Neuronal stem cell (in vitro differentiated cells): ENCODE measurements at regions not wholly inside any gene's neighbourhood (a gene's known extent, or its start where the extent isn't known, plus 50 kb on each side); places are given as distances from the start of the nearest gene placed in this dataset.

Source experiments
- DNase-seq: peaks from one replicate; pipeline ENCODE4 v3.0.0-alpha.2; 2013; ENCODE audit warnings: low spot score
- H2AFZ ChIP-seq: one replicate; pipeline ENCODE4 v1.6.1; 2013; ENCODE audit warnings: mild to moderate bottlenecking, low read length, inconsistent platforms
- H2AK5ac ChIP-seq: 2 replicates; pipeline ENCODE4 v1.6.1; 2013; ENCODE audit warnings: low read depth, mild to moderate bottlenecking, inconsistent platforms, low read length, moderate library complexity, mixed read lengths
- H2BK120ac ChIP-seq: 2 replicates; pipeline ENCODE4 v1.6.1; 2013; ENCODE audit warnings: low read depth, mild to moderate bottlenecking, inconsistent platforms, low read length, moderate library complexity, mixed read lengths
- H2BK12ac ChIP-seq: one replicate; pipeline ENCODE4 v1.6.1; 2013; ENCODE audit warnings: low read length, inconsistent platforms
- H2BK15ac ChIP-seq: 2 replicates; pipeline ENCODE4 v1.6.1; 2013; ENCODE audit warnings: mild to moderate bottlenecking, low read length, inconsistent platforms, mixed read lengths
- H2BK5ac ChIP-seq: one replicate; pipeline ENCODE4 v1.6.1; 2013; ENCODE audit warnings: inconsistent platforms, mild to moderate bottlenecking, low read length, moderate library complexity
- H3K14ac ChIP-seq: one replicate; pipeline ENCODE4 v1.6.1; 2013; ENCODE audit warnings: low read length, inconsistent platforms
- H3K18ac ChIP-seq: 2 replicates; pipeline ENCODE4 v1.6.1; 2013; ENCODE audit warnings: low read length, inconsistent platforms
- H3K23ac ChIP-seq: 2 replicates; pipeline ENCODE4 v1.6.1; 2013; ENCODE audit warnings: low read depth, mild to moderate bottlenecking, mixed read lengths, low read length, inconsistent platforms; ENCODE audit not compliant: poor library complexity
- H3K27ac ChIP-seq: replicated peaks from 3 replicates; pipeline ENCODE4 v1.5.1; 2013; ENCODE audit warnings: low read length, inconsistent platforms
- H3K27me3 ChIP-seq, 3 experiments: 2 replicates each; pipeline ENCODE4 v1.6.1; 2013; ENCODE audit warnings: low read length in 3 of 3, mild to moderate bottlenecking in 2 of 3, inconsistent platforms in 1 of 3, low read depth in 1 of 3, mixed read lengths in 1 of 3, moderate library complexity in 1 of 3; ENCODE audit not compliant: control insufficient read depth in 3 of 3, insufficient read depth in 3 of 3
- H3K36me3 ChIP-seq, 2 donors: replicated peaks in 1 of 2; 2 replicates each; pipeline ENCODE4 v1.6.1; 2013; ENCODE audit warnings: low read length in 2 of 2; ENCODE audit not compliant: control insufficient read depth in 2 of 2, insufficient read depth in 2 of 2
- H3K4ac ChIP-seq: 2 replicates; pipeline ENCODE4 v1.6.1; 2013; ENCODE audit warnings: inconsistent platforms, mild to moderate bottlenecking, low read length, moderate library complexity
- H3K4me1 ChIP-seq, 2 donors: 1 replicate in 1 of 2; 2 replicates in 1 of 2; pipeline ENCODE4 v1.6.1; 2013; ENCODE audit warnings: low read length in 2 of 2, low read depth in 1 of 2; ENCODE audit not compliant: control insufficient read depth in 2 of 2, insufficient read depth in 1 of 2
- H3K4me2 ChIP-seq: one replicate; pipeline ENCODE4 v1.6.1; 2013; ENCODE audit warnings: mild to moderate bottlenecking, low read length, inconsistent platforms; ENCODE audit not compliant: insufficient read depth, poor library complexity, severe bottlenecking
- H3K4me3 ChIP-seq, 2 donors: 2 replicates each; pipeline ENCODE4 v1.5.1; 2013; ENCODE audit warnings: low read length in 2 of 2, mild to moderate bottlenecking in 2 of 2, inconsistent platforms in 1 of 2, moderate library complexity in 1 of 2
- H3K79me1 ChIP-seq: one replicate; pipeline ENCODE4 v1.6.1; 2013; ENCODE audit warnings: low read depth, mild to moderate bottlenecking, inconsistent platforms, low read length, moderate library complexity
- H3K9ac ChIP-seq: one replicate; pipeline ENCODE4 v1.6.1; 2013; ENCODE audit warnings: mild to moderate bottlenecking, low read depth, low read length, inconsistent platforms; ENCODE audit not compliant: poor library complexity
- H3K9me3 ChIP-seq, 2 donors: replicated peaks in 1 of 2; 2 replicates each; pipeline versions ENCODE3 to v1.6.1; 2013; ENCODE audit warnings: low read length in 2 of 2, mild to moderate bottlenecking in 2 of 2, inconsistent platforms in 1 of 2, low read depth in 1 of 2, mixed read lengths in 1 of 2, moderate library complexity in 1 of 2; ENCODE audit not compliant: control insufficient read depth in 2 of 2, insufficient read depth in 1 of 2
- H4K8ac ChIP-seq: one replicate; pipeline ENCODE4 v1.6.1; 2013; ENCODE audit warnings: low read depth, mild to moderate bottlenecking, inconsistent platforms, low read length, moderate library complexity
- H4K91ac ChIP-seq: one replicate; pipeline ENCODE4 v1.6.1; 2013; ENCODE audit warnings: low read length, low read depth, mild to moderate bottlenecking, inconsistent platforms; ENCODE audit not compliant: poor library complexity
- WGBS, 2 donors: extraction: QIAGEN DNeasy Blood & Tissue Kit; methylation state at CpG; one replicate each; pipeline ENCODE4 v1.1.7; 2013; ENCODE audit warnings: missing lambda C conversion rate in 2 of 2, mixed read lengths in 1 of 2; ENCODE audit not compliant: insufficient read length in 2 of 2, insufficient replicate concordance in 1 of 2; ENCODE audit errors: extremely low coverage in 2 of 2; 5-methylcytosine and 5-hydroxymethylcytosine counted together

DNA sequence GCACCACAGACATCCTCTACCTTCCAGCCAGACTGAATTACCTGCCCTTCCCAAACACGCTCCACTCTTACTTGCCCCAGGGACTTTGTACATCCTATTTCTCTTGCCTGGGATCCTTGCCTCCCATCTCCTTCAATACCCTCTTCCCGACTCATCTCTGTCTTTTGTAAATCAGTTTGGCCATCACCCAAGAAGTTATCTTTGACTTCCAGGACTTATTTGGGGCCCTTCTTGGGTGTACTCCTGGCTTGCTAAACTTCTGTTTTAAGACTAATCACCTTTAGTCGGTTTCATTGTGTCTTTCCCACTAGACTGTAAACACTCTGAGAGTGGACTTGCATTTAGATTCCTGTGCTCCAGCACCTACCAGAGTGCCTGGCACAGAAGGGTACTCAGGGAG is 545.6 kb downstream of the ACTL7B start:
- Histone ChIP-seq H3K14ac (no peak overlapping the region), H3K4me1 (peaks cover 0 to 2% of the 10 kb centered on the region in 2 donors), H2BK5ac (no peak overlapping the region), H2BK120ac (no peak overlapping the region), H3K9ac (no peak overlapping the region), H4K8ac (no peak overlapping the region), H2AFZ (no peak overlapping the region), H3K9me3 (no peaks in the 10 kb centered on the region), H3K18ac (no peak overlapping the region), H3K4me2 (no peak overlapping the region), H4K91ac (no peak overlapping the region), H3K79me1 (no peaks in the 10 kb centered on the region), H3K27ac (no peak overlapping the region), H3K4me3 (no peak overlapping the region), H3K36me3 (no peaks in the 10 kb centered on the region), H3K27me3 (no peaks in the 10 kb centered on the region), H2AK5ac (no peak overlapping the region), H2BK15ac (no peak overlapping the region), H2BK12ac (no peak overlapping the region), H3K4ac (no peak overlapping the region), H3K23ac (no peak overlapping the region)
- no CpG with 5 or more reads among the region's 3 CpGs for WGBS, 2 donors
- no peak for DNase-seq

DNA sequence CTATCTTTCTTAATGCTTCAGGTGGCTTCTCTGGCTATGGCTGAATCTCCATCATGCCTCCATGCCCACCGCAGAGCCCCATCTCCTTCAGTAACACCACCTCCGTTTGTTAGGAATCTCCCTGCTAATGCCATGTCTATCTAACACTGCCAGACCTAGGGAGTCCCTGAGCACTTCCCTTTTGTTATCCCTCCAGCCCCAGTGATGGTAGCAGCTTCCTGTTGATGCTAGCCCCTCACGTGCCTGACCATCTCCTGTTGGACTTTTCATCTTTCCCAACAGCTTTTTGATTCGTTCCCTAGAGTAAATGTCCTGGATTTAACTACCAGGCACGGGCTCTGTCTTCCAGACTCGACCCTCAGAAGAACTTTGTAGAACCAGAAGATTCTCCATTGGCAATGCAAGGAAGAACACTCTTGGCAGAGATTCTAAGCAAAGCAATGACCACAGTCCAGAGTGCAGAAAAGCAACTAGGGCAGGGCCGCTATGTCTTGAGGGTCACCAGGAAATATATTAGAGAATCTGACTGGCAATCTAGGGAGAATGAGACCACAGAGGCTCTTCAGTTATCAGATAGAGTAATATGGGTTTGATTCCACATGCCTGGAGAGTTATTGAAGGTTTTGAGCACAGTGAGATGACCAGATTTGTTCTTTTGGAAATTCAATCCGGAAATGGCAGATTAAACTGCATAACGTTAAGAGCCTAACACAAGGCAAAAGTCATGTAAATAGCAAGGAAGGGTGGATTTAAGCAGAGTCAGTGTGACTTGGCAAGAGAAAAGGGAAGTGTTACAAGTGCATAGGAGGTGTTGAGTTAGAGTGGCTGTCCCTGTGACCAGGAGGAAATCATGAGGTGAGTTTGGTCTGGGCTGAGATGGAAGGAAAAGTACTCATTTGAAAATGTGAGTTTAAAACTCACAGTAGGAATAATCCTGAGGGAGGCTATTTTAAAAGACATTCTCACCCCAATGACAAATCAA is 555.2 kb downstream of the ACTL7B start:
- Histone ChIP-seq H2AK5ac (no peak overlapping the region), H3K18ac (no peak overlapping the region), H2BK15ac (no peak overlapping the region), H2BK5ac (no peak overlapping the region), H3K79me1 (no peaks in the 10 kb centered on the region), H3K9ac (no peak overlapping the region), H3K27me3 (no peaks in the 10 kb centered on the region), H3K4me2 (no peak overlapping the region), H2AFZ (no peak overlapping the region), H3K9me3 (no peaks in the 10 kb centered on the region), H3K23ac (no peak overlapping the region), H3K14ac (no peak overlapping the region), H2BK120ac (no peak overlapping the region), H3K4me3 (no peak overlapping the region), H3K27ac (no peak overlapping the region), H4K8ac (no peak overlapping the region), H3K4me1 (no peaks in the 10 kb centered on the region), H2BK12ac (no peak overlapping the region), H3K4ac (no peak overlapping the region), H4K91ac (no peak overlapping the region), H3K36me3 (no peaks in the 10 kb centered on the region)
- no CpG with 5 or more reads among the region's 9 CpGs for WGBS, 2 donors
- DNase-seq: no peak

DNA sequence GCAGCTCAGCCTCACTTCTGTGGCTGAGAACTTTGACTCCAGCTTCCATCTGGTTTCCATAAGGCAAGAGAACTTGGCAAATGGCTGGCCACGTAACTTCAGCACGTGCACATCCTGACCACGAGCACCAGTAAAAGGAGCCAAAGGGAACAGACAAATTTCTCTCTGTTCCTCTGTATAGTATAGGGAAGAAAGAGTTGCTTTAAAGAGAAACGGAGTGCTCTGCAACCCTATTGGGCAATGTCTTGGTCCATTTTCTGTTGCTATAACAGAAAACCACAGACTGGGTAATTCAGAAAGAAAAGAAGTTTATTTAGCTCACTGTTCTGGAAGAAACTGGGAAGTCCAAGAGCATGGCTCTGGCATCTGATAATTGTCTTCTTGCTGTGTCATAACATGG is 558.7 kb downstream of the ACTL7B start:
- no peaks in the 10 kb centered on the region for H3K36me3 ChIP-seq
- H3K4me1 ChIP-seq: peaks cover 0 to 1% of the 10 kb centered on the region in 2 donors
- H3K27ac ChIP-seq: no peak overlapping the region
- no peak overlapping the region for H2BK12ac ChIP-seq
- H3K4me2 ChIP-seq: no peak overlapping the region
- no peaks in the 10 kb centered on the region for H3K27me3 ChIP-seq
- no peak overlapping the region for H4K8ac ChIP-seq
- no CpG with 5 or more reads among the region's 4 CpGs for WGBS, 2 donors
- no peak overlapping the region for H2BK15ac ChIP-seq
- H3K4me3 ChIP-seq: no peak overlapping the region
- H3K9ac ChIP-seq: no peak overlapping the region
- no peak overlapping the region for H3K14ac ChIP-seq
- no peak overlapping the region for H3K23ac ChIP-seq
- no peak for DNase-seq
- no peaks in the 10 kb centered on the region for H3K79me1 ChIP-seq
- no peak overlapping the region for H3K18ac ChIP-seq
- H4K91ac ChIP-seq: no peak overlapping the region
- no peak overlapping the region for H2BK120ac ChIP-seq
- H3K9me3 ChIP-seq: no peaks in the 10 kb centered on the region
- no peak overlapping the region for H3K4ac ChIP-seq
- H2AK5ac ChIP-seq: no peak overlapping the region
- no peak overlapping the region for H2BK5ac ChIP-seq
- H2AFZ ChIP-seq: no peak overlapping the region

DNA sequence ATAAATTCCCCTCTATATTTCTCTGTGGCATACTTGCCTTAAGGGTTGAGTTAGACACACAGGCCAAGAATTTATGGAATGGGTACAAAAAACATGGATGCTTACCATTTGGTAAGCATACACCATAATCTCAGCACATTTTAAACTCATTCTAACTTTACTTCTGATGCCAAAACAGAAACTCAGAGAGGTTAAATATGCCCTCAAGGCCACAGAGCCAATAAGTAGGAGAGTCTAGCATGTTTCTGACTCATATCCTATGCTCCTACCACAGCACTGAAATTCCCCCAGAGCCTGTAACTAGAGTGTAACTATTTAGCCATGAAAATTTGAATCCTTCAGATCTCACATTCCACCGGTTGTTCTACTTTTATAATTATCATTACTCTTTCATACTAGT is 559.7 kb downstream of the ACTL7B start:
- H3K4me3 ChIP-seq: no peak overlapping the region
- H2AFZ ChIP-seq: no peak overlapping the region
- H3K4ac ChIP-seq: no peak overlapping the region
- no peak overlapping the region for H2BK15ac ChIP-seq
- no CpG with 5 or more reads among the region's 1 CpG for WGBS, 2 donors
- no peak overlapping the region for H3K23ac ChIP-seq
- no peak overlapping the region for H2BK12ac ChIP-seq
- H2BK5ac ChIP-seq: no peak overlapping the region
- no peak overlapping the region for H3K18ac ChIP-seq
- H3K9ac ChIP-seq: no peak overlapping the region
- H3K4me2 ChIP-seq: no peak overlapping the region
- H3K4me1 ChIP-seq: peaks cover 0 to 1% of the 10 kb centered on the region in 2 donors
- no peaks in the 10 kb centered on the region for H3K9me3 ChIP-seq
- H4K91ac ChIP-seq: no peak overlapping the region
- no peak for DNase-seq
- H3K27me3 ChIP-seq: no peaks in the 10 kb centered on the region
- H3K79me1 ChIP-seq: no peaks in the 10 kb centered on the region
- H3K14ac ChIP-seq: no peak overlapping the region
- H4K8ac ChIP-seq: no peak overlapping the region
- no peak overlapping the region for H3K27ac ChIP-seq
- H3K36me3 ChIP-seq: no peaks in the 10 kb centered on the region
- no peak overlapping the region for H2BK120ac ChIP-seq
- no peak overlapping the region for H2AK5ac ChIP-seq
